NCI-H460 (cell line): ENCODE measurements at regions not wholly inside any gene's neighbourhood (a gene's known extent, or its start where the extent isn't known, plus 50 kb on each side); places are given as distances from the start of the nearest gene placed in this dataset.

Experiments
- DNase-seq: peaks from one replicate; pipeline ENCODE4 v3.0.0-alpha.2; 2016; ENCODE audit warnings: low read depth; ENCODE audit errors: extremely low read depth

DNA sequence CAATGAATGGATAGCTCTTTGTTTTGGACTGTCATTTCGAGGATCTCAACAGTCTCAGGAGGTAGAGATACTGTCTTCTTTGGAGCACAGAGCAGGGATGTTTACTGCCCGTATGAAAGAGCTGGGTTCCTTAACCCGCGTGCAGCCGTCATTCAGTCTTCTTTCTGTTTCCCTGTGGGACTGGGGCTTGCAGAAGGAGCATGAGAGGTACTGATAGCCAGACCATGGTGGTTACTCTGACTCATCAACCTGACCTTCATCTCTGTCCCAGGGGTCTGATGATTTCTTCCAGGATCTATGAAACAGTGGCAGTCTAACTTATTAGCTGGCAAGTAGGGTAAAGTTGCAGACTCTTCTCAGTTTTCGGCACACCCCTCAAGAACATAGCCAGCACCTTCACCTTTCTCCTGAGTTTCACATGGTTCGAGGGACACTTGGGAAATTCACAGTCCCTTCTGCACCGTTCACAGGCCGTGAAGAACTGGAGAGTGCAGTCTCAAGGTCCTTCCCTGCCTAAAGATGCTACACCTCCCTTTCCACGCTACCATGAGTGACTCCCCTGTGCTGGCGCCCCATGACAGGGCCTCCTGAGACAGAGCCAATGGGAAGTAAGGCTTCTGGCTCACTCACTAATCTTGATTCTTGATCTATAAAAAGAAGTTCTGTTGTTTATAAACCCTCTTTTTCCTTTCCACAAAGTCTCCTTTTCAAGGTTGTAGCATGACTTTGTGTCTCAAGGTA, 226.2 kb downstream of the MC4R start:
- no peak for DNase-seq

DNA sequence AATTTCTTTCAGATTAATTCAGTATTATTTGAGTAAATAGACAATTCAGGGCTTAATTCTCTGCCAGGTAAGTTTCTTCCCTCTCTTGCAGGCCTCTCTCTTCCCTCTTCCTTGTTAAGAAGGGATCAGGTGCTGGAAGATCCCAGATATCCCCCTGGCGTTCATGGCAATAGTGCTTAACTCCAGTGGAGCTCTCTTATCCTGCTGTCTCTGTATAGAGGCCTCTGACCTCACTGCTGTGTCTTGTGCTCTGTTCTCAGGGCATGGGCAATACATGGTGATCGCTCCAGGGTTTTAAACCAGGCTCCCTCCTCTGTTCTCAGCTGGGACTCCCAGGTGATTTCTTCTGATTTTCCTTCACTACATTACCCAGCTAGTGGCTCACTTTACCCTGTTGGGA, 226.8 kb downstream of the MC4R start:
- no peak for DNase-seq

DNA sequence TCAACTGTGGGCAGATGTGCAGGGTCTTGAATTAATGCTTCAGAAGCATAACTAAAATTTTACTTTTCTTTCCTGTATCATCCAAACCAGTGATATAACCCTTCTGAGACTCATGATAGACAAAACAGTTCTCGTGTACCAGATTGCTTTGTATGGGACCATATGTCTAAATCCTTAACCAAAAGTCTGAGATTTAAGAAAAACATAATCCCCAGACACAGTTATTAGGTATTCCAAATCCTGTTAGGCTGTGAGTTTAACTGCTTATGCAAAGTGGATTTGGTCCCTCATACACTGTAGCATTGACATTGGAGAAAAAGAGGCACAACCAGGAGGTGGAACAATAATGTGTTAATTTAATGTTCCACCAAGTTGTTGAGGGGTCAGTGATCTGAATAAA, 235.0 kb downstream of the PMAIP1 start:
- DNase-seq: no peak

DNA sequence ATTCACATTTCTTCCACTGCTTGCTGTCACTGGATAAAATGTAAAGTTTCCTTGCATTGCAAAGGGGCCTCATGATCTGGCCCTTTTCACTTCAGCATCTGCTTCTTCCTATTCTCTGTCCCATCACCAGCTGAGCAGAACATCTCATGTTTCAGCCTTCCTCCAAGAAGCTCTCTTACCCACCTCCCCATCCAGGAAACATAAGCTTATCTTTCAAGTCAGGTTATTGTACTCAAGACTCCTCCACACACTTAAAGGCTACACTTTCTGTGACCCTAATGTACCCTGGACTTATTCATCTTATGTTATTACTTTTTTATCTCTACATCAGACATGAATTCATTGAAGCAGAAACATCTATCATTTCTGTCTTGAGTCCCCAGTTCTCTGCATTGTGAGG, 230.5 kb downstream of the PMAIP1 start:
- DNase-seq: no peak

DNA sequence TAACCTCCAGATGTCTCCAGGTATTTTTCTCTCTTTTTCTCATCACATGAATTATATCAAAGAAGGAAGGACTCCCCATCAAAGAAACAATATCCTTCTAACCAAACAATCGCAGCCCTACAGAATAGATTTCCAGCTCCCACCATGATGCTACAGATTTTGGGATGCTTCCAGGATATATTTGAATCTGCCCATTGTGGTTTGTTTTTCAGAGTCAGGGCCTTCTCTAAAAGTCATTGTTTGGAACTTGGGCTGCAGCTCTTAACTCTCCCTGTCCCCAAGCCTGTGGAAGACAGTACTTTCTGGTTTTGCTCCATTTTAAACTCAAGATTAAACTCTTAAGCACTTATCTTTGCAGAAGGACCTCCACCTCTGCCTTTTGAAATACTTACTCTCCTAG, 223.2 kb downstream of the PMAIP1 start:
- DNase-seq: no peak

DNA sequence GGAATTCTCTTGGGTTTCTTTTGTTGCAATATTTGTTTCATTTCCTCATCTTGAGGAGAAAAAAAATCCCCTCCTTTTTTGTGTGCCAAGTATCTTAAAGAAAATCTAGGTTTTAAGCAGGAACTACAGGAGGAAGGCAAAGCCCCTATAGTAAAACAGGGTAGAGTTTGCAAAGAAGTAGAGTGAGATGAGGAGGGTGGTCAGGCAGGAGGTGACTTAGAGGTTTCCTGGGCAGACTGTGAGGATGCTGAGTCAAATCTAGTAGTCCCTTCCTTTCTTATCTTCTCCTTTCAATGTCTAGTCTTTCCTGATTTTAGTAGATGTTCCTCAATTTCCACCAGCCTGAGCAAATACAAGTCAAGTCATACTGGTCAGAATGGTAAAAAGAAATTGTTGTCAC, 222.5 kb downstream of the PMAIP1 start:
- no peak for DNase-seq

DNA sequence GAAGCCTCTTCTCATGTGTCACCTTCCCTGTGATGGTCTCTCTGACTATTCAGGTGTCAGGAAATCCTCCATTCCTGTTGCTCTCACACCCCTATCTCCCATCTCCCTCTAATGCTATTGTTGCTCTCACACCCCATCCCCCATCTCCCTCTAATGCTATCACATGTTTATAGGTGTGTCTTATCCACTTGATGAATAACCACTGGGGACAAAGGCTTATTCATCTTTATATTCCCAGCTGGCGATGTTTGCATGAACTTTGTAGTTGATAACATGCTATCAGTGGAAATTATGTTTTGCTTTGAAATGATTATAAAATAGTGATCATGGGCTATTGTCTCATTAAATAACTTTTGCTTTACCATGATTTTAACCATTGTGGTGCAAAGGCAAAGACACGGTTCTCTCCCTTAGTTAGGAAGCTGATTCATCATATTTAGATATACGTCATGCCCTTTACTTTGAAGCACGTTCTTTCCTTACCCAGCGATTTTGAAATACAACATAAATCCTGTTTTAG, 220.5 kb downstream of the PMAIP1 start:
- no peak for DNase-seq

DNA sequence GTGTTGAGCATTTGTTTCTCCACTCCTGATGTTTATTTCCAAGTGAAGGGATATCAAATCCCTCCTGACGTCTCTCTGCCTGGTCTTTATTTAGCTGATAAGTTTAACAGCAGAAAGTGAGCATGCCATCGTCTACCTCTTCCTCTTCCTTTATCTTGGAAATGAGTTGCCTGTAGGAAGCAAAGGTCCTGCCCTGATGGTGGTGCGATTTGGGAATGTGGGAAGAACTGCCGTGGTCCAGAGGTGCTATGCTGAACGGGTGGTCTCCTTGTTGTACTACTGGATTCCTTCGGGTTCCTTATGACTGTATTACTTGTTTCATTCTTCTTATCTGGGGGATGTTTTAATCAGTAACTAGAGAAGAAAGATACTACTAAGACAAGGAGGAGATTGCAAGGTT, 217.5 kb downstream of the PMAIP1 start:
- no peak for DNase-seq

DNA sequence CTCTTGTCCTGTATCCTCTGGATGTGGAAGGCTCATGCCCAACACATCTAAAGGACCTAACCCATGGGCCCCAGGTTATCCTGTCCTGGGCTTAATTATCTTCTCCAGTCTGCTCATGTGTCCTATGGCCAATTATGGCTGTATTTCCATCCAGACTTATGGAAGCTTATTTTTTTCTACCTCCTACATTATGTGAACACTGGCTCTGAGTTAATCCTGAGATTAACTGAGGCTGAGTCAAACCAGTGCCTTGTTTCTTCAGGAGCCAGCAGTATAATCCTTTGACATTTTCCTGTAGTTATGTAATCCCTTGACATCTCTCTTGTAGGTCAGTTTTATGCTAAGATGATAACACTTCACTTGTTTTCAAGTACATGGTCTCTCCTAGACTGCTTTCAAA, 213.6 kb downstream of the PMAIP1 start:
- no peak for DNase-seq

DNA sequence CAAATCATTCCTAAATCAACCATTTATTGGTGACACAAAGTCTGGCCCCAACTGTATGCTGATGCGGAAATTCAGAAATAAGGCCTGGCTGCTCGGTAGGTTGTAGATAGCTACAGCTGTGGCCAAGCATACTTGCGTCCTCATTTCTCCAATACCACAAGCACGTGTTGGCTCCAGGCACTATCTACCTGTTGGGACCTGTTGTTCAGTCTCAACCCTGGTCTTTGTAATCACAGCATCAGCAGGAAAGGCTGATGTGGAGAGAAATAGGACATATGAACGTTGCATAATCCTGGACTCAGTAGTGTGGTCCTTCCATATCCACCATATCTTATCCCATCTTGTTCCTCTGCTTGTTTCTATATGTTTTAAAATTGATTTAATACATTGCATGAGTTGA, 212.6 kb downstream of the PMAIP1 start:
- DNase-seq: no peak

DNA sequence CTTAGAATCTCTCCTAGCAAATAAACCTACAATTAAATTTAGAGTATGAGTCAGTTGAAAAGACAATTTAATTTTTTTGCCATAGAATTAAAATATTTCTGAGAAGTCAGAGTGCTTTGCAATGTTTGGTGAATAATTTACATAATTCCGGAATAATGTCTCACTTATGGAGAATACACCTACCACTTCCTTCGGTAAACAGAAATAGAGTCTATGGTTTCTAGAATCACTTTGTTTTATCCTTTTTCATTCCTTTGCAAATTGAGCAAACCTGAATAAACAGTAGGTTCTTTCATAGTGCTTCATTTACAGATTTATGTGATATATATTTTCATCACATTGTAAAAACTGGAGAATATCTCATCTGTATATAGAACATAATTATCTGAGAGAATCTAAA, 211.7 kb downstream of the PMAIP1 start:
- no peak for DNase-seq

DNA sequence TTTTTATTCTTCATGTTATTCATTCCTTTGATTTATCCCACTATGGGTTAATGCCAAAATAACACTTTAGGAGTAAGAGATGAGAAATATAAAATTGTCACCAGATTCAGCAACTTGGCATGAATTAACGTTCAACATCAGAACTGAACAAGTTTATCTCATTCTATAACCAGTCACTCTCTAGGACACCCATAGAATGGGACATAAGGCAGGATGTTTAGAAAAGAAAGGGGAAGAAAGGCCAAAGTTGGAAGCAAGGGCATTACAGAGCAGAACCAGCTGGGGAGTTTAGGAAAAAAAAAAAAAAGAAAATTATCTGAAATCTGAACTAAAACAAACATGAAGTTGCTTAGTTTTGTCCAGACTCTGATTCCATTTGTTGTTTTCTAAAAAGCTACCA, 211.0 kb downstream of the PMAIP1 start:
- DNase-seq: no peak

DNA sequence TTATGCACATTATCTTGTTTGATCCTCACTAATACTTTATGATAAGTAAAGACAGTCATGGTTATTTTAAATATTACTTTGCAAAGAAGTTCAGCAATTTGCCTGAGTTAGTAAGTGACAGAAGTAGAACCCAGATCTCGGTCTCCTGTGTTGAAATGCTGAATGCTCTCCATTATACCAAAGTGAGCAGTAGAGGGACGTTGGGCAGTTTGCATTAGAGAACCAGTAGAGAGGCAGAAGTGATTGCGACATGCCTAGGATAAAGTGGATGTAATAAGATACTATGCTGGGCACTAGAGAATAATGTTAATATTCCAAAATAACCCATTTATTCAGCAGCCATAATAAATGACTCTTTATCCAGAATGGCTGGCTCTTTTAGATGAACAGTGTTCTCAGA, 201.0 kb downstream of the PMAIP1 start:
- no peak for DNase-seq

DNA sequence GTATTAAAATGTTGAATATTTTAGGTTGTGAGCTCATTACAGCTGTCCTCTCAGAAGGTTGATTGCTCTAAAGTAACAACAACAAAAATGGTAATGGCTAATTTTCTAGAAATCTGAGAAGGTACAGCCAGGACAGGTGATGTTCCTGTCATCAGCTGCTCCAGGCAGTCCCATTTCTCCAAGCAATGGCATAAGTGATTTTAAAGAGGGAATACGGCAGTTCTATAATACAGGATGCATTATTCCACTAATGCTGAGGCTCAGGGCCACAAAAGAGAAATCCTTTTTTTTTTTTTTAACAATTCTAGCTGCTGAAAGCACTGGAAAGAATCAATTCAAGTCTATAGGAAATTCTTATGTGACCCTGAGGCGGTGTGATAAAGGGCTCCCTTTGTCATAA, 199.9 kb downstream of the PMAIP1 start:
- no peak for DNase-seq

DNA sequence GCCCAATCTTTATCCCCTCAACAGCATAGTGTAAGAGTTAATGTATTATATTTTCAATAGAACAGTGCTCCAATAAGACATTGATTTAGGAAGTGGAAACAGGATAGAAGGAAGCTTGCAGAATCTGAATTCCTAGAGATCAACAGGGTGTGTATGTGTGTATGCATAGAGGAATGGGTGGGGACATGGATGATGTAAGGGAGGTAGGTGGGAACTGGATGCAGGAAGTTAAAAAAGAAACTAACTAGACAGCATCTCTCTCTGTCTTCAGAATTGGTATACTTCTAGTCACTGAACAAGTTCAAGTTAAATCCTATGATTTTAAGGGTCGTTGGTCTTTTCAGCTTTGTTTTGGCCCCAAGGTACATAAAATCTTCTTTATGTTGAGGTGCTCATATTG, 196.6 kb downstream of the PMAIP1 start:
- no peak for DNase-seq

DNA sequence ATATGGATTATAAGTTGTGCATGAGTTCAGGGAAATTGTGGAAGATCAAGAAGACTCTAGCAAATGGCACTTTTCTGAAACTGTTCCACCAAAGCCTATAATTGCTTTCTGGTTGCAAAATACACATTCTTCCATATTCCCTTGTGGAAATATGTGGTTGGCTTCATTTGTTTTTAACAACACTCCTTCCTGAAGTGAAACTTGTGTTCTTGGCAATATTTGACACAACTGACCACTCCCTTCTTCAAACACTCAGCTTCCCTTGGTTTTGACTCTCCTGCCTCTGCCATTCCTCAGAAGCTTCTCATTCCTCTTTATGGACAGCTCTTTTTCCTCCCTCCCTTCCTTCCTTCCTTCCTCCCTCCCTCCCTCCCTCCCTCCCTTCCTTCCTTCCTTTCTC, 192.3 kb downstream of the PMAIP1 start:
- no peak for DNase-seq

DNA sequence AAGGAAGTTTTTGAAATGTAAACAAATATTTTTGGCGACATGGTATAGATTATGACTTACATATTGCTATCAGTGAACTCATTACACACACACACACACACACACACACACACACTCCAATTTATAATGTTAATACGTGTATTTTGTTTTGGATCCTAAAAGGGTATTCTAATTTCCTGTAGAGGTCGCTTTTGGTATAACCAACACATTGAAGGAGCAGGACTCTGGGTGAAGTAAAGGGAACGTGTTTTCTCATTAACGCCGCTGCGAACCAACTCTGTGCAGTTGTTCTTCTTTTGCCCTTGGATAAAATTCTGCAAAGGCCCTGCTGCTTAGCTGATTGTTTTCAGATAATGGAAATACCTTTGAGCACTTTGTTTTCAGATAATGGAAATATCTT, 190.4 kb downstream of the PMAIP1 start:
- no peak for DNase-seq

DNA sequence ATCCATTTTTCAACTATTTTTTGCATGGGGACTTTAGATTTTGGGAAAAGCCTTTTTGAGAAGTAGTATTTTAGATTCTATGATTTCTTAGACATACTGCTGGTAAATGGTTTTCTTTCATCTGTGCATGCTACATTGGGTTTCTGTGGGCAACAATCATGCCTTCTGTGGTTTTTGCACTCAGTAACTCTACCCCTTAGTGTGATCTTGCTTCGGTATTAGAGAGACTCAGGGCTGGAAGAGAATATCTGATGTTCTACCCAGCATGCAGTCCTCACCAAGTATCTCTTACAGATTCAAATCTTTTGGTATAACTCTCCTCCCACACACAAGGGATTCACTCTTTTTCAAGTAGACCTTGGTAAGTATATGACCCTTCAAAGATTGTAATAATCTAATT, 183.0 kb downstream of the PMAIP1 start:
- no peak for DNase-seq

DNA sequence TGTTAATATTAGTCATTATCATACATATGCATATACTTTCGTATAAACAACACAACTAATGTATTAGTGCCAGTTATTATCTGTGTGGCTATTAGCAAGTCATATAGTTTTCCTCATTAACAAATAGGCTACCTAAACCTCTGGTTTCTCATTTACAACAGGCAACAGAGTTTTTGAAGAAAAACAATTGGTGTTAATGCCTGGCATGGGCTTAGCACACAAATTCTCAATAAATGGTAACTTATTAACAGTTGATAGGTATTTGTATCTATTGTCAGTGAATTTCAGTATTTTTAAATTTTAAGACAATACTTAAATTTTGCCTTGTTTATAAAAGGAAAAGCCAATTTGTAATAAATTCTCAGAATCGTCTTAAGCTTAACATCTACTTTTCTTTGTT, 182.5 kb downstream of the PMAIP1 start:
- DNase-seq: no peak

DNA sequence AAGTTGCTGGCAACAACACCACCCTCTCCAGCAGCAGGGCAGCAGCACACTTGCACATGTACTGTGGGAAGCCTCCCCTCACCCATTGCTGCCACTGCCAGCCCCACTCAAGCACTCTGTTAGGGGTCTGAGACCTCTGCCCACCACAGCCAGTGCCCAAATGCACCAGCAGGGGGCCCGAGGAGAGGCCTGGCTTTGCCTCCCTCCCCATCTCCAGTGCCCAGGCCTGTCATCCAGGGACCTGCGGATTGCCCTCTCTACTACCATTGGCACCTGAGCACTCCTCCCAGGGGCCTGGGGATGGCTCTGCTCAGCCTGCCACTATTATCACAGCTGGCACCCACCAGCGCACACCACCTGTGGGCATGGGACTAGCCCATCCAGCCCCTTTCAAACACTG, 175.7 kb downstream of the PMAIP1 start:
- no peak for DNase-seq

DNA sequence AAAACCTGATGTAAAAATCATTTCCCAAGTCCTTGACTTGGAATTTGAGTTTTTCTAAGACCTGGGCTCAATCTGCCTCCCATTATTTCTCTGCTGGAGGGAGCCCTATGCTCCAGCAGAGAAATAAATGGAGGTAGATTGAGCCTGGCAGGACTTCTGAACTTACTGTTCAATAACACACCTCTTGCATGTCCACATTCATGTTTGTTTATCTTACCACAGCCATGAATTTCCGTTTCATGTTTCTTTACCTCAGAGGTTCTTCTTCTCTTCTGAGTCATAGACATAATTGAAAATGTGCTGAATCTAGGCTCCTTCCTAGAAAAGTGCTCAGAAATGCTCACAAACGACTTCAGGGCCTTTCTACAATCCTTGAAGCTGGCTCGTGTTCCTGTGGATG, 170.8 kb downstream of the PMAIP1 start:
- DNase-seq: no peak

DNA sequence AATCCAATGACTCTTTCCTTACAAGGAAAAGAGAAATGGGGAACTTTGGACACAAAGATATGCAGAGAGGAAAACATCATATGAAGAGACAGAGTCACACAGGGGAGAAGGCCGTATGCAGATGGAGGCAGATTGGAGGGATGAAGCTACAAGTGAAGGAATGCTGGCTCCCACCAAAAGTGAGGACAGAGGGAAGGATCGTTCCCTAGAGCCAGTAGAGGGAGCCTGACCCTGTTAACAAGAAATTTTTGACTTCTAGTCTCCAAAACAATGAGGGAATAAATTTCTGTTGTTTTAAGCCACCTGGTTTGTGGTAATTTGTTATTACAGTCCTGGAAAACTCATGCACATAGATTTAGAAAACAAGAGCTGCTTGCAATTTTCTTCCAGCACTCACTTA, 169.3 kb downstream of the PMAIP1 start:
- DNase-seq: no peak
